Kasumi-1 (cell line): ENCODE measurements at regions not wholly inside any gene's neighbourhood (a gene's known extent, or its start where the extent isn't known, plus 50 kb on each side); places are given as distances from the start of the nearest gene placed in this dataset.
"Not testable (repeated sequence)": the region's sequence is repeated elsewhere in the genome, so short reads cannot be mapped to it uniquely, and the experiment has no call there.

Experiments used
- DNase-seq, 2 experiments: peaks; one replicate each; lab custom pipeline; 2025; lab: John Stamatoyannopoulos, UW

GRCh38 chr3:72627271-72627670 is 221.0 kb downstream of the SHQ1 start:
- no peak for DNase-seq

- no peak for DNase-seq
These were observed 222.5 kb downstream of the SHQ1 start for GRCh38 chr3:72625602-72626337.

GRCh38 chr3:72624656-72625055 is 223.6 kb downstream of the SHQ1 start:
- no peak for DNase-seq

GRCh38 chr3:72618739-72619138 is 229.5 kb downstream of the SHQ1 start:
- DNase-seq: peak; percentile 76 to 84

GRCh38 chr3:72617424-72618024 is 230.7 kb downstream of the SHQ1 start:
- DNase-seq: no peak

- no peak for DNase-seq
These were observed 232.5 kb downstream of the SHQ1 start for GRCh38 chr3:72615776-72616175.

GRCh38 chr3:72615182-72615581 is 233.1 kb downstream of the SHQ1 start:
- no peak for DNase-seq

- peak; percentile 64 to 77 for DNase-seq
These were observed 233.7 kb downstream of the SHQ1 start for GRCh38 chr3:72614394-72615074.

GRCh38 chr3:72613871-72614270 is 234.4 kb downstream of the SHQ1 start:
- DNase-seq: no peak

- not testable (repeated sequence) for DNase-seq
These were observed 239.1 kb downstream of the SHQ1 start for GRCh38 chr3:72609114-72609513.

GRCh38 chr3:72606005-72606800 is 242.0 kb downstream of the SHQ1 start:
- DNase-seq: no peak

- DNase-seq: no peak
These were observed 243.9 kb downstream of the SHQ1 start for GRCh38 chr3:72604328-72604727.

GRCh38 chr3:72601983-72602750 is 246.1 kb downstream of the SHQ1 start:
- DNase-seq: no peak

GRCh38 chr3:72601060-72601459 is 247.2 kb downstream of the SHQ1 start:
- DNase-seq: no peak

GRCh38 chr3:72597756-72598195 is 250.5 kb downstream of the SHQ1 start:
- DNase-seq: no peak

- no peak for DNase-seq
These were observed 251.2 kb downstream of the SHQ1 start for GRCh38 chr3:72597043-72597442.

GRCh38 chr3:72595927-72596610 is 252.2 kb downstream of the SHQ1 start:
- DNase-seq: no peak

- DNase-seq: no peak
These were observed 252.9 kb downstream of the SHQ1 start for GRCh38 chr3:72595376-72595775.

- no peak for DNase-seq
These were observed 253.5 kb downstream of the SHQ1 start for GRCh38 chr3:72594615-72595215.

GRCh38 chr3:72593881-72594397 is 254.3 kb downstream of the SHQ1 start:
- DNase-seq: no peak
